ENCODE measurements at regions not wholly inside any gene's neighbourhood (a gene's known extent, or its start where the extent isn't known, plus 50 kb on each side); places are given as distances from the start of the nearest gene placed in this dataset.

- TF ChIP-seq, protein P1, sequence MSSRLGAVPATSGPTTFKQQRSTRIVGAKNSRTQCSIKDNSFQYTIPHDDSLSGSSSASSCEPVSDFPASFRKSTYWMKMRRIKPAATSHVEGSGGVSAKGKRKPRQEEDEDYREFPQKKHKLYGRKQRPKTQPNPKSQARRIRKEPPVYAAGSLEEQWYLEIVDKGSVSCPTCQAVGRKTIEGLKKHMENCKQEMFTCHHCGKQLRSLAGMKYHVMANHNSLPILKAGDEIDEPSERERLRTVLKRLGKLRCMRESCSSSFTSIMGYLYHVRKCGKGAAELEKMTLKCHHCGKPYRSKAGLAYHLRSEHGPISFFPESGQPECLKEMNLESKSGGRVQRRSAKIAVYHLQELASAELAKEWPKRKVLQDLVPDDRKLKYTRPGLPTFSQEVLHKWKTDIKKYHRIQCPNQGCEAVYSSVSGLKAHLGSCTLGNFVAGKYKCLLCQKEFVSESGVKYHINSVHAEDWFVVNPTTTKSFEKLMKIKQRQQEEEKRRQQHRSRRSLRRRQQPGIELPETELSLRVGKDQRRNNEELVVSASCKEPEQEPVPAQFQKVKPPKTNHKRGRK (CRISPR knock-in tag; IDR thresholded peaks at IDR 0.05; ENCODE audit: borderline replicate concordance), result no peak
- no peak for TF ChIP-seq TEAD4 (CRISPR knock-in tag; IDR thresholded peaks at IDR 0.05)
- TF ChIP-seq SMAD3 (CRISPR knock-in tag; IDR thresholded peaks at IDR 0.05; ENCODE audit: borderline replicate concordance), result no peak
- TF ChIP-seq, protein P2, sequence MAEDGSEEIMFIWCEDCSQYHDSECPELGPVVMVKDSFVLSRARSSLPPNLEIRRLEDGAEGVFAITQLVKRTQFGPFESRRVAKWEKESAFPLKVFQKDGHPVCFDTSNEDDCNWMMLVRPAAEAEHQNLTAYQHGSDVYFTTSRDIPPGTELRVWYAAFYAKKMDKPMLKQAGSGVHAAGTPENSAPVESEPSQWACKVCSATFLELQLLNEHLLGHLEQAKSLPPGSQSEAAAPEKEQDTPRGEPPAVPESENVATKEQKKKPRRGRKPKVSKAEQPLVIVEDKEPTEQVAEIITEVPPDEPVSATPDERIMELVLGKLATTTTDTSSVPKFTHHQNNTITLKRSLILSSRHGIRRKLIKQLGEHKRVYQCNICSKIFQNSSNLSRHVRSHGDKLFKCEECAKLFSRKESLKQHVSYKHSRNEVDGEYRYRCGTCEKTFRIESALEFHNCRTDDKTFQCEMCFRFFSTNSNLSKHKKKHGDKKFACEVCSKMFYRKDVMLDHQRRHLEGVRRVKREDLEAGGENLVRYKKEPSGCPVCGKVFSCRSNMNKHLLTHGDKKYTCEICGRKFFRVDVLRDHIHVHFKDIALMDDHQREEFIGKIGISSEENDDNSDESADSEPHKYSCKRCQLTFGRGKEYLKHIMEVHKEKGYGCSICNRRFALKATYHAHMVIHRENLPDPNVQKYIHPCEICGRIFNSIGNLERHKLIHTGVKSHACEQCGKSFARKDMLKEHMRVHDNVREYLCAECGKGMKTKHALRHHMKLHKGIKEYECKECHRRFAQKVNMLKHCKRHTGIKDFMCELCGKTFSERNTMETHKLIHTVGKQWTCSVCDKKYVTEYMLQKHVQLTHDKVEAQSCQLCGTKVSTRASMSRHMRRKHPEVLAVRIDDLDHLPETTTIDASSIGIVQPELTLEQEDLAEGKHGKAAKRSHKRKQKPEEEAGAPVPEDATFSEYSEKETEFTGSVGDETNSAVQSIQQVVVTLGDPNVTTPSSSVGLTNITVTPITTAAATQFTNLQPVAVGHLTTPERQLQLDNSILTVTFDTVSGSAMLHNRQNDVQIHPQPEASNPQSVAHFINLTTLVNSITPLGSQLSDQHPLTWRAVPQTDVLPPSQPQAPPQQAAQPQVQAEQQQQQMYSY (CRISPR knock-in tag; IDR thresholded peaks at IDR 0.05), result no peak
- no peak for TF ChIP-seq ATF3 (CRISPR knock-in tag; conservative IDR thresholded peaks at IDR 0.05)
- no peak for TF ChIP-seq EMX1 (CRISPR knock-in tag; IDR thresholded peaks at IDR 0.05)
- TF ChIP-seq, protein P3, sequence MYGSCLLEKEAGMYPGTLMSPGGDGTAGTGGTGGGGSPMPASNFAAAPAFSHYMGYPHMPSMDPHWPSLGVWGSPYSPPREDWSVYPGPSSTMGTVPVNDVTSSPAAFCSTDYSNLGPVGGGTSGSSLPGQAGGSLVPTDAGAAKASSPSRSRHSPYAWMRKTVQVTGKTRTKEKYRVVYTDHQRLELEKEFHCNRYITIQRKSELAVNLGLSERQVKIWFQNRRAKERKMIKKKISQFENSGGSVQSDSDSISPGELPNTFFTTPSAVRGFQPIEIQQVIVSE (CRISPR knock-in tag; IDR thresholded peaks at IDR 0.05; ENCODE audit: borderline replicate concordance), result no peak
- TF ChIP-seq ZNF263 (CRISPR knock-in tag; IDR thresholded peaks at IDR 0.05; ENCODE audit: low read depth), result no peak
- TF ChIP-seq, protein P4, sequence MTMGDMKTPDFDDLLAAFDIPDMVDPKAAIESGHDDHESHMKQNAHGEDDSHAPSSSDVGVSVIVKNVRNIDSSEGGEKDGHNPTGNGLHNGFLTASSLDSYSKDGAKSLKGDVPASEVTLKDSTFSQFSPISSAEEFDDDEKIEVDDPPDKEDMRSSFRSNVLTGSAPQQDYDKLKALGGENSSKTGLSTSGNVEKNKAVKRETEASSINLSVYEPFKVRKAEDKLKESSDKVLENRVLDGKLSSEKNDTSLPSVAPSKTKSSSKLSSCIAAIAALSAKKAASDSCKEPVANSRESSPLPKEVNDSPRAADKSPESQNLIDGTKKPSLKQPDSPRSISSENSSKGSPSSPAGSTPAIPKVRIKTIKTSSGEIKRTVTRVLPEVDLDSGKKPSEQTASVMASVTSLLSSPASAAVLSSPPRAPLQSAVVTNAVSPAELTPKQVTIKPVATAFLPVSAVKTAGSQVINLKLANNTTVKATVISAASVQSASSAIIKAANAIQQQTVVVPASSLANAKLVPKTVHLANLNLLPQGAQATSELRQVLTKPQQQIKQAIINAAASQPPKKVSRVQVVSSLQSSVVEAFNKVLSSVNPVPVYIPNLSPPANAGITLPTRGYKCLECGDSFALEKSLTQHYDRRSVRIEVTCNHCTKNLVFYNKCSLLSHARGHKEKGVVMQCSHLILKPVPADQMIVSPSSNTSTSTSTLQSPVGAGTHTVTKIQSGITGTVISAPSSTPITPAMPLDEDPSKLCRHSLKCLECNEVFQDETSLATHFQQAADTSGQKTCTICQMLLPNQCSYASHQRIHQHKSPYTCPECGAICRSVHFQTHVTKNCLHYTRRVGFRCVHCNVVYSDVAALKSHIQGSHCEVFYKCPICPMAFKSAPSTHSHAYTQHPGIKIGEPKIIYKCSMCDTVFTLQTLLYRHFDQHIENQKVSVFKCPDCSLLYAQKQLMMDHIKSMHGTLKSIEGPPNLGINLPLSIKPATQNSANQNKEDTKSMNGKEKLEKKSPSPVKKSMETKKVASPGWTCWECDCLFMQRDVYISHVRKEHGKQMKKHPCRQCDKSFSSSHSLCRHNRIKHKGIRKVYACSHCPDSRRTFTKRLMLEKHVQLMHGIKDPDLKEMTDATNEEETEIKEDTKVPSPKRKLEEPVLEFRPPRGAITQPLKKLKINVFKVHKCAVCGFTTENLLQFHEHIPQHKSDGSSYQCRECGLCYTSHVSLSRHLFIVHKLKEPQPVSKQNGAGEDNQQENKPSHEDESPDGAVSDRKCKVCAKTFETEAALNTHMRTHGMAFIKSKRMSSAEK (CRISPR knock-in tag; IDR thresholded peaks at IDR 0.05; ENCODE audit: borderline replicate concordance), result no peak
- TF ChIP-seq FOXP1 (CRISPR knock-in tag; IDR thresholded peaks at IDR 0.05; ENCODE audit: borderline replicate concordance), result no peak
Measured at GRCh38 chr1:172770071-172770470, 111.2 kb downstream of the FASLG start (continued).

DNA sequence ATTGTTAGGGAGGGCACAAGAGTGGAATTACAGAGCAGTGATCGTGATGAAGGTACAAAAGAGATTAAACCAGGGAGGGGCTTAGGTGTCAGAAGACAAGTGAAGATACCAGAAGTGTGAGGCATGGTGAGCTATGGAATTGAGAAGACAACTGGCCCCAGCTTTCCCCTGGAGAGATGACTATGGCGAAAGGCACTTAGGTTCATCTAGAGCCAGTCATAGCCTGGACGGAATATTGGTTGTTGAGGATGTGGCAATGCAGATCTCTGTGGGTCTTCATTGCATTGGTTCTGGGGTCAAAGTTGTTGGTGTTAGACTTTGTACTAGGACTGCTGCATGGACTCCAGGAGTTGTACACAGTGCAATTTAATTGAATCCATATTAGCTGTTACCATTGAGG lies 115.7 kb downstream of the FASLG start:
- Mint-ChIP-seq H3K36me3 (no peaks in the 10 kb centered on the region), H3K9me3 (no peaks in the 10 kb centered on the region), H3K27ac (no peak overlapping the region), H3K4me3 (no peak overlapping the region), H3K4me1 (peaks cover 5% of the 10 kb centered on the region; the same call in 1 of the 2 replicates), H3K27me3 (ENCODE audit: low read depth) (peaks cover 8% of the 10 kb centered on the region)
- ChIA-PET CTCF (no interaction called here), POLR2A (no interaction called here)
- DNase-seq (ENCODE audit: low spot score), result no peak
- no peak for ATAC-seq
- TF ChIP-seq, protein P4 (CRISPR knock-in tag; IDR thresholded peaks at IDR 0.05; ENCODE audit: borderline replicate concordance), result no peak
- TF ChIP-seq TEAD1 (CRISPR knock-in tag; IDR thresholded peaks at IDR 0.05), result no peak
- TF ChIP-seq E2F4 (CRISPR knock-in tag; IDR thresholded peaks at IDR 0.05; ENCODE audit: borderline replicate concordance, low read depth), result no peak
- TF ChIP-seq NFYB (CRISPR knock-in tag; conservative IDR thresholded peaks at IDR 0.05; ENCODE audit: low read depth), result no peak
- no peak for TF ChIP-seq FOXP1 (CRISPR knock-in tag; IDR thresholded peaks at IDR 0.05; ENCODE audit: borderline replicate concordance)
- no peak for TF ChIP-seq ZNF281 (CRISPR knock-in tag; IDR thresholded peaks at IDR 0.05)
